ENCODE measurements at regions not wholly inside any gene's neighbourhood (a gene's known extent, or its start where the extent isn't known, plus 50 kb on each side); places are given as distances from the start of the nearest gene placed in this dataset.

DNA sequence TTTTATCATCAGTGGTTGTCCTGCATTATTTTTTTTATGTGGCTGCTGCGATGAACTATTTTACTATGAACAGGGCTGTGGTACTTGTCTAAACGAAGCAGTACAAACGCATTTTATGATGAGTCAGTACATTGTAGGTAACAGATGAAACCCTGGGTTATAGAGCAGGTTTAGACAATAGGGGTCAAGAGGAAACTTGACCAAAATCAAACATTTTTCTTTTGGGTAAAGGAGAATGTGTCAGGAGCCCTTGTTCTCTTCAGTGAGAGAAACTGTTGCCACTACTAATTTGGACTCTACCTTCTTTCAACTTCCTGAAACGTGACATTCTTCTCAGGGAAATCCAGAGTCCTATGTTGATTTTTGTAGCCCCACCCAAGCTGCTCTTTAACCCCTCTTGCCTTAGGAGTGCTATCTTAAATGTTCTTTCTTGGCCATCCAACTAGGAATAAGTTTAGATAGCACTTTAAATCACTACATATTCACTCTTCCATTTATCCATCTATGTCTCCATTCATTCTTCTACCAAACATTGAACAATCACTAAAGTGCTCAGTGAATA lies 415.8 kb upstream of the NR3C2 start:
- Histone ChIP-seq H3K27ac (peak overlapping the region in 1 of 4 donors; percentile 26), H3K4me1 (no peaks in the 10 kb centered on the region), H3K4me3 (no peak overlapping the region), H3K27me3 (no peaks in the 10 kb centered on the region), H3K36me3 (no peaks in the 10 kb centered on the region), H3K9me3 (no peaks in the 10 kb centered on the region)
- no peak for DNase-seq
- TF ChIP-seq, protein P1, sequence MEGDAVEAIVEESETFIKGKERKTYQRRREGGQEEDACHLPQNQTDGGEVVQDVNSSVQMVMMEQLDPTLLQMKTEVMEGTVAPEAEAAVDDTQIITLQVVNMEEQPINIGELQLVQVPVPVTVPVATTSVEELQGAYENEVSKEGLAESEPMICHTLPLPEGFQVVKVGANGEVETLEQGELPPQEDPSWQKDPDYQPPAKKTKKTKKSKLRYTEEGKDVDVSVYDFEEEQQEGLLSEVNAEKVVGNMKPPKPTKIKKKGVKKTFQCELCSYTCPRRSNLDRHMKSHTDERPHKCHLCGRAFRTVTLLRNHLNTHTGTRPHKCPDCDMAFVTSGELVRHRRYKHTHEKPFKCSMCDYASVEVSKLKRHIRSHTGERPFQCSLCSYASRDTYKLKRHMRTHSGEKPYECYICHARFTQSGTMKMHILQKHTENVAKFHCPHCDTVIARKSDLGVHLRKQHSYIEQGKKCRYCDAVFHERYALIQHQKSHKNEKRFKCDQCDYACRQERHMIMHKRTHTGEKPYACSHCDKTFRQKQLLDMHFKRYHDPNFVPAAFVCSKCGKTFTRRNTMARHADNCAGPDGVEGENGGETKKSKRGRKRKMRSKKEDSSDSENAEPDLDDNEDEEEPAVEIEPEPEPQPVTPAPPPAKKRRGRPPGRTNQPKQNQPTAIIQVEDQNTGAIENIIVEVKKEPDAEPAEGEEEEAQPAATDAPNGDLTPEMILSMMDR (IDR thresholded peaks at IDR 0.05) = no peak
- no peak for TF ChIP-seq POLR2A (IDR thresholded peaks at IDR 0.05)

DNA sequence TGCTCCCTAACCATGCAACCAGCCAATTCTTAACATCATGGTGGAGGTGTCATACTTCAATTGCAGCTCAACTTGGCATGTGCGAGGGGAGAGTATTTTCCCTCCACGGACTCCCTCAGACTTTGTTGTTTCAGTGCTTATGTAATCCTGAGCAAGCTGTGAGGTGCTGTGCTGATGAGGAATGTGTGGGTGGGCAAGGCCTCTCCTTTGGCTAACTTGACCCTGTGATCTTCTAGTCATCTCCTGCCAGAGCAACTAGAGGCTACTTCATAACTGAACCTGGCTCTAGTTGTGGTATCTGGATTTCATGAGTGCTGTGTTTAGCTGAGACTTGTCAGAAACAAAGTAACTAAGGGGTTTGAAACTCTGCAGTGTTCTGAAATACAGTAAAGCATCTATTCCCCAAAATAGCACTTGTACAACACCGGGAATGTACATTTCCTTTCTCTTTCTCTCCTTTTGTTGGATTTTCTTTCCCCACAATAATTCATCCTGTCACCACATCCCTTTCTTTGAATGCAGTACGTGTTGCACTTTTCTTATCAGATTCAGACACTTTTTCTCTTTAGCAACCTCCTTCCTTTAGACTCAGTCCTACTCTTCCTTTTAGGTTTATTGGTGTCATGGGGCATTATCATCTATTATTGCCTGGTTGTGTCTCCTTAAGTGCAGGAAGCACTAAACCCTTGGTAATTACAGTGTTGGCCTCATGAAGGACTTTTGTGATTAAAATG lies 415.2 kb upstream of the NR3C2 start:
- Histone ChIP-seq H3K9me3 (no peaks in the 10 kb centered on the region), H3K4me1 (peaks cover 0 to 5% (median 0%) of the 10 kb centered on the region in 4 donors), H3K4me3 (no peak overlapping the region), H3K27ac (peak overlapping the region in 1 of 4 donors; percentile 26), H3K27me3 (no peaks in the 10 kb centered on the region), H3K36me3 (no peaks in the 10 kb centered on the region)
- no peak for DNase-seq
- TF ChIP-seq, protein P1 (IDR thresholded peaks at IDR 0.05) = no peak
- TF ChIP-seq POLR2A (IDR thresholded peaks at IDR 0.05) = no peak

DNA sequence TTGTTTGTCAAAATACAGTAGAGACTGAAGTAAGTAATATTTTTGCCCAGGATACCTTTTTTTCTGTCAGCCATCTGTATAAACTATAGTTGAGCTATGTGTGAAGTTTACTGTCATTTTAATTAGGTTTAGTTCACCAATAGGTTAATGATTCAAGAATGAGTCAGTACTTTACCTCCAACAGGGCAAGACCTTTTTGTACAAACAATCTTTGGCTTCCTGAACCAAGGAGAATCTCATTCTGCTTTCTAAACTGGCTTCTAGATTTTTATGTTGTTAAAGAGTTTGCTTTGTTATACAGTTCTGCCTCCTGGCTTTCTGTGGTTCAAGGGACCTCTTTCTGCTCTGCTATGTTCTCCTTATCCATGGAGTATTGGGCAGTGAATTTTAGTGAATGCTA lies 412.0 kb upstream of the NR3C2 start:
- TF ChIP-seq, protein P1 (IDR thresholded peaks at IDR 0.05) = no peak
- TF ChIP-seq POLR2A (IDR thresholded peaks at IDR 0.05) = no peak
- Histone ChIP-seq H3K27ac (peak overlapping the region in 3 of 4 donors; percentile 18 to 51 (median 44)), H3K36me3 (no peaks in the 10 kb centered on the region), H3K27me3 (no peaks in the 10 kb centered on the region), H3K9me3 (no peaks in the 10 kb centered on the region), H3K4me1 (peaks cover 0 to 22% (median 0%) of the 10 kb centered on the region in 4 donors), H3K4me3 (no peak overlapping the region)
- no peak for DNase-seq

DNA sequence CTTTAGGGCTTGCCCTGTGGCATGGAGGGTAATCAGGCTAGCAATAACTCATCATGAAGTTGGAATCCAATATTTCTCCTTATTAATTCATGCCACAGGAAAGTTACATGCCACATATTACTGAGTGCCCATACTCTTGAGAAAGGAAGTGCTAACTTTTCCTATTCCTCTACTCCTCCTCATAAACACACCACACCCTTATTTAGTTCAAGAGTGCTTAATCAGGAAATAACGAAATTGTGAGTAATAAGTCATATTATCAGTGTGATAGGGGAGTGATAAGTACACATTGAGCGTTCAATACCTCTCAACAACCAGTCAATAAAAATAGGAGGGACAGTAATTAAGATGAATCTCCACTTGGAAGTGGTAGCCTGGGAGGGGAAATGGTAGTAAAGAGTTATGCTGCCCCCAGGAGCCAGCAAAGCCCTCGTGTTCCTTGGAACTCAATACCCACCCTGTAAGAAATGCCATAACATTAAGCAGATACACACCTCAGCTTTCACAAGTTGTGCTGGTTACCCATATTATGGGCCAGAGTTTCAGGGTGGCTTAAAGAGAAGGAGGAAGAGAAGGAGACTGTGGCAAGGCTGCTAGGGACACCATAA lies 410.0 kb upstream of the NR3C2 start:
- Histone ChIP-seq H3K36me3 (no peaks in the 10 kb centered on the region), H3K9me3 (no peaks in the 10 kb centered on the region), H3K27ac (peak overlapping the region in 3 of 4 donors; percentile 42 to 63 (median 63)), H3K27me3 (no peaks in the 10 kb centered on the region), H3K4me3 (no peak overlapping the region), H3K4me1 (peaks cover 0 to 37% (median 0%) of the 10 kb centered on the region in 4 donors)
- DNase-seq = peak in 2 of 3 donors; percentile 55 to 56
- peak in 1 of 2 donors; percentile 19 for TF ChIP-seq POLR2A (IDR thresholded peaks at IDR 0.05)
- TF ChIP-seq, protein P1 (IDR thresholded peaks at IDR 0.05) = peak in 3 of 6 experiments; percentile 34 to 57 (median 37)

DNA sequence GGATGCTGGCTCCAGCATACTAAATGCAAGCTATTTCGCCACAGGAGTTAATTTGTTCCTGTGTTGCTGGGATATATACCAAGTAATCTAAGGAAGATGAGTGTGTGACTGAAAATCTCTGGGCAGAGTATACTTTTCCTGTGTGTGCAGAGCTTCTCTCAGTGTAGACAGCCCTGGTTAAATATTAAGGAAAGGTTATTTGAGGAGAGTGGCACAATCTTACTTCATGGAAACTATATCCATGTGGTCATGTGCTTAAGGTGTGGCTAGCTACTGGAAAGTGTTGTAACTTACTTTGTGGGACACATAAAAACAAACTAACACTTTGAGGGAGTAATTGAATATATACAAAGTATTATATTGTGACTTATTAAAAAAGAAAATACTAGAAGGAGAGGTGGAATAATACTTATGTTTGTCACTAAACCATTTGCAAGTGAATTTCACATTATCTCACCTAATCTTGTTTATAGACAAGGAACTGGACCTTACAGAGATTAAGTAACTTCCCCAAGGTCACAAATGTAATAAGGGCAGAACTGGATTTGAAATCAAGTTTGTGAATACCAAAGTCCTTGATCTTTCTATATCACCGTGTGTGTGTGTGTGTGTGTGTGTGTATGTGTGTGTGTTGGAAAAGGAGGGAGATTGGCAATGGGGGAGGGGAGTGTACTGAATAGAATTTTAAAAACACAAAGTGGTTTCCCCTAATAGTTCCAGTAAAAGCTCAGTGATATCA lies 408.2 kb upstream of the NR3C2 start:
- H3K36me3 ChIP-seq = no peaks in the 10 kb centered on the region
- DNase-seq = no peak
- peak overlapping the region in 3 of 4 donors; percentile 15 to 63 (median 56) for H3K27ac ChIP-seq
- H3K27me3 ChIP-seq = no peaks in the 10 kb centered on the region
- H3K9me3 ChIP-seq = no peaks in the 10 kb centered on the region
- no peak for TF ChIP-seq POLR2A (IDR thresholded peaks at IDR 0.05)
- TF ChIP-seq, protein P1 (IDR thresholded peaks at IDR 0.05) = no peak
- no peak overlapping the region for H3K4me3 ChIP-seq
- peaks cover 0 to 37% (median 0%) of the 10 kb centered on the region in 4 donors for H3K4me1 ChIP-seq

Data from Peyer's patch (tissue), 4 donors.